ENCODE measurements at regions not wholly inside any gene's neighbourhood (a gene's known extent, or its start where the extent isn't known, plus 50 kb on each side); places are given as distances from the start of the nearest gene placed in this dataset.

DNA sequence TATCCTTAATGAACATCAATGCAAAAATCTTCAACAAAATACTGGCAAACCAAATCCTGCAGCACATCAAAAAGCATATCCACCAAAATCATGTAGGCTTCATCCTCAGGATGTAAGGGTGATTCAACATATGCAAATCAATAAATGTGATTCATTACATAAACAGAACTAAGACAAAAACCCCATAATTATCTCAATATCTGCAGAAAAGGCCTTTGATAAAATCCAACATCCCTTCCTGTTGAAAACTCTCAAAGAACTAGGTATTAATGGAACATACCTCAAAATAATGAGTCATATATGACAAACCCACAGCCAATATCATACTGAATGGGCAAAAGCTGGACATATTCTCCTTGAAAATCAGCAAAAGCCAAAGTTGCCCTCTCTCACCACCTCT is 54.6 kb upstream of the DEPDC1 start:
- ChIA-PET CTCF (no interaction called here), POLR2A (no interaction called here)
- Mint-ChIP-seq H3K27me3 (no peaks in the 10 kb centered on the region), H3K4me3 (no peak overlapping the region), H3K4me1 (no peaks in the 10 kb centered on the region), H3K27ac (no peak overlapping the region), H3K9me3 (peaks cover 4% of the 10 kb centered on the region), H3K36me3 (ENCODE audit: low read depth) (no peaks in the 10 kb centered on the region)
- no peak for DNase-seq

DNA sequence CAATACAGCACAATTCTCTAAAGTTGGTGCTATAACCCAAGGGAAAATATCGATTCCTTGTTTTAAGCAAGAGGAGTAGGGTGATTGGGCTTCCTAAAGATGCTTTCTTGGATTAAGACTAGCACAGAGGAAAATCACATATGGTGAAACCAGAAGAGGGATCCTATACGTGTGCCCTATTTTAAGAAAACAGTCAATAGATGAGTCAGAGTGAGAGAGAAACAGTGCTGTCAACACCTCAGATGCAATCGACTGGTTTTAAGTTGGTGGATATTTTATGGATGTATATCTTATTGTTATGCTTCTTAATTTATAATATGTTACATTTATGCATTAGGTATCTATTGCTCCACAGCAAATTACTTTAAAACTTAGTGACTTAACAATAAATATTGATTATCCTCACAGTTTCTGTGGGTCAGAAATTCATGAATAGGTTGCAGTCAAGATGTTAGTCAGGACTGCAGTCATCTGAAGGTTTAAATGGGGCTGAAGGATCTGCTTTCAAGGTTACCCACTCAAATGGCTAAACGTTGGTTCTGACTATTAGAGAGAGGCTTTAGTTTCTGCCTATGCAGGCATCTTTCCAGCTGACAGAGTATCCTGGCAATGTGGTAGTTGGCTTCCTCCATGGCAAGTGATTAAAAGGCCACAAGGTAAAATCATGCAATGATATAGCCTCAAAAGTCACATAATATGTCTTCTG is 61.6 kb upstream of the DEPDC1 start:
- Mint-ChIP-seq H3K4me3 (no peak overlapping the region), H3K9me3 (no peaks in the 10 kb centered on the region), H3K4me1 (no peaks in the 10 kb centered on the region), H3K36me3 (ENCODE audit: low read depth) (no peaks in the 10 kb centered on the region), H3K27me3 (no peaks in the 10 kb centered on the region), H3K27ac (no peak overlapping the region)
- DNase-seq: no peak
- CTCF ChIA-PET: interaction anchor here (0.8 kb wide), 1 partner anchor 9 kb away, joined by 3 read pairs; no protein-coding TSS in a partner anchor
- POLR2A ChIA-PET: no interaction called here

DNA sequence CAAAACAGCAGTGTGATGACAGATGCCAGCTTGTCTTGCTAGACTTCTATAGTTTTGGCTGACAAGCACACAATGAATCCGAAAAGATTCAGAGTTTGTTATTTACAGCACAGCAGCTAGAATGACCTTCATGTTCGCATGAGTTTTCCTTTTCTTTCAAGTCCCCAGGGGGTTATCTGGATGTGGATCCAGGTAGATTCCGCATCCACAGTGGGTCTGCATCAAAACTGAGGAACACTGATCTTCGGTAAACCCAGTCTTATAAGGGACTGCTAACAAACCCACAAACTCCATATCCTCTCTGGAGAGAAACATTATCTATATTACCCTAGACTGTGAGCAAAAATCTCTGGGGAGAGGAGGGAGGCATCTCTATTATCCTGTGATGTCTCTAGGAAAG is 69.0 kb upstream of the DEPDC1 start:
- ChIA-PET CTCF (no interaction called here), POLR2A (no interaction called here)
- no peaks in the 10 kb centered on the region for H3K36me3 Mint-ChIP-seq (ENCODE audit: low read depth)
- no peaks in the 10 kb centered on the region for H3K4me1 Mint-ChIP-seq
- no peaks in the 10 kb centered on the region for H3K9me3 Mint-ChIP-seq
- H3K27me3 Mint-ChIP-seq: no peaks in the 10 kb centered on the region
- no peak overlapping the region for H3K4me3 Mint-ChIP-seq
- H3K27ac Mint-ChIP-seq: no peak overlapping the region
- no peak for DNase-seq

DNA sequence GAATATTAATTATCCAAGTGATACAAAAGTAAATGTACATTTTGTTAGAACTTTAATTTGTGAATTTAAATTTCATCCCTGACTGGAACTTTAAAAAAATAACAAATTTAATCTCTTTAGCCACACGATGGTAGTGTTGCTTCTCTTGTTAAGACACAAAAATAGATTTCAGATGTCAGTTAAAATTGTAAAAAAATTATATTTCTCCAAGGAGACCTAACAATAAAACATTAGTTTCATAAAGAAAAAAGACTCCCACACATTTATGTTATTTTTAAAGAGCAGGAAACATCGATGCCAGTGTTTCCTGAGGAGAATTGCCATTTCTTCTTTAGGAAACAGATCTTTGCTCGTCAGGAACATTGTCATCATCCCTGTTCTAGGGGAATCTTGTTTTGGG is 74.0 kb upstream of the DEPDC1 start:
- no peak for DNase-seq
- POLR2A ChIA-PET: no interaction called here
- Mint-ChIP-seq H3K4me3 (no peak overlapping the region), H3K4me1 (no peaks in the 10 kb centered on the region), H3K9me3 (no peaks in the 10 kb centered on the region), H3K27ac (no peak overlapping the region), H3K27me3 (no peaks in the 10 kb centered on the region), H3K36me3 (ENCODE audit: low read depth) (no peaks in the 10 kb centered on the region)
- CTCF ChIA-PET: no interaction called here

DNA sequence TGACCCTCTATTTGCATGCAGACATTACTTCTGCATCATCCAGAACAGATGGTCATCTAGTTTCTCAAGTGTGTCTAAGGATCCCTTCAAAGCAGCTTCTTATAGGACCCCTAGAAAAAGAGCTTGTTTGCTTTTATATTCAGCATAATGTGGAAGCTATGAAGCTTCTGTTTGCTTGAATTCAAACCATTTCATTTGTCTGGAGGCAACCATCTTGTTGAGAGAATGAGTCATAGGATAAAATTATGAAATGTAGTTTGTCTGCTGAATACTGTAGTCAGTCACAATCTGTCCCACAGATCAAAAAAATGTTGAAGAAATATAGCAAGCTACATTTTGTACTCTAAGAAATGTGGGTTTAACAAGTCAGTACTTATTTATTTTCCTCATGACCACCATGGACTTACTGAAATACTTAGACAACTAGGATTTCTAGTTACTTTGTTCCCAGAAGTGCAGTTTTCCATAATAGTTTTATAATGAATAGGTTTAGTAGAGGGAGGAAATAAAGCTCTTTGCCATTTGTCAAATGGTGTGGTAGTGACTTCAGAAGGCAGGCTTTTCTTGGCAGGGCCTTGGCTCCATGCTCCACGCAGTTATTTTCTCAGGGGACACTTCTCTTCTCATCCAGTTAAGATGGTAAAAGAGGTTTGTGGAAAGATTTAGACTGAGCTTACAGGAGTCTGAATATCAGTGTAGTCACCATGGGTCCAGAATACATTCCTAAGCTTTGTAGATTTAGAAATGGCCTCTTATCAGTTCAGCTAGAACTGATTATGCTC is 74.8 kb upstream of the DEPDC1 start:
- no peak for DNase-seq
- H3K27me3 Mint-ChIP-seq: no peaks in the 10 kb centered on the region

DNA sequence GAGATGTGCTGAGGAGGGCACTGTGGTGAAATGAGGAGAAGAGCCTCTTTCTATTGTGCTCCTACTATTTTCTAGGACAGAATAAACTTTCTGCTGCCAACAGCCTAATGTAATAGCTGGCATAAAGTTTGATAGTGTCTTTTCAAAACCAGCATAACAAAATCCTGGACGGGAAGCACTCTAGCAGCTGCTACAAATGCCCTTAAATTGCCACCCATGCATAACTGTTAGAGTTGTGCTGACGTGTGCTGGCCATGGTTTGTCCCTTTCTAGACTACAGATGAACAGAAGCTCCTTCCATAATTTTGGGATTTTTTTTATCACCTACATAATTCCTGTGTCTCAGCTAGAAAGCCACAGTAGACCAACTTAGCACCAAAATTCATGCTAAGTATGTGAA is 88.5 kb upstream of the DEPDC1 start:
- H3K27ac Mint-ChIP-seq: no peak overlapping the region
- H3K27me3 Mint-ChIP-seq: no peaks in the 10 kb centered on the region
- no peak overlapping the region for H3K4me3 Mint-ChIP-seq
- no peaks in the 10 kb centered on the region for H3K4me1 Mint-ChIP-seq
- ChIA-PET POLR2A (no interaction called here), CTCF (no interaction called here)
- H3K36me3 Mint-ChIP-seq (ENCODE audit: low read depth): no peaks in the 10 kb centered on the region
- DNase-seq: no peak
- H3K9me3 Mint-ChIP-seq: no peaks in the 10 kb centered on the region

More for the DNA sequence above, 74.8 kb upstream of the DEPDC1 start:
- no peak overlapping the region for H3K27ac Mint-ChIP-seq
- no peaks in the 10 kb centered on the region for H3K4me1 Mint-ChIP-seq
- ChIA-PET CTCF (no interaction called here), POLR2A (no interaction called here)
- H3K4me3 Mint-ChIP-seq: no peak overlapping the region
- no peaks in the 10 kb centered on the region for H3K36me3 Mint-ChIP-seq (ENCODE audit: low read depth)
- H3K9me3 Mint-ChIP-seq: no peaks in the 10 kb centered on the region

DNA sequence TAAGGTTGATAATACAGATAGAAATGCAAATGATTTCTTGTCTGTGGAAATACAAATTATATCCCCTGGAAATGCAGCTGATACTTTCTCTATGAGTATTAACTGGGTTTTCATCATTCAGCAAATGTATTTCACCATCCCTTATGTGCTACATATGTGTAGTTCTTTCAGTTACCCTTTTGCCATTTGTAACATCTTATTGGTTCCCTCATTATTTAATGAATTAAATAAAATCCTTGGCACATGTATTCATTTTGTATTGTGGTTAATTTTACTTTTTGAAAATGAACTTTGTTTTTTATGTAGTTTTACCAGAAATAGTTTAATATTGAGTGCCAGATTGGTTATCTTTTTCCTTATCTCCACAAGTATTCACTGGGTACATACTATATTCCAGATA is 89.9 kb upstream of the DEPDC1 start:
- no peak for DNase-seq
- Mint-ChIP-seq H3K4me3 (no peak overlapping the region), H3K27ac (no peak overlapping the region), H3K4me1 (no peaks in the 10 kb centered on the region), H3K27me3 (no peaks in the 10 kb centered on the region), H3K9me3 (no peaks in the 10 kb centered on the region), H3K36me3 (ENCODE audit: low read depth) (no peaks in the 10 kb centered on the region)
- ChIA-PET CTCF (no interaction called here), POLR2A (no interaction called here)

DNA sequence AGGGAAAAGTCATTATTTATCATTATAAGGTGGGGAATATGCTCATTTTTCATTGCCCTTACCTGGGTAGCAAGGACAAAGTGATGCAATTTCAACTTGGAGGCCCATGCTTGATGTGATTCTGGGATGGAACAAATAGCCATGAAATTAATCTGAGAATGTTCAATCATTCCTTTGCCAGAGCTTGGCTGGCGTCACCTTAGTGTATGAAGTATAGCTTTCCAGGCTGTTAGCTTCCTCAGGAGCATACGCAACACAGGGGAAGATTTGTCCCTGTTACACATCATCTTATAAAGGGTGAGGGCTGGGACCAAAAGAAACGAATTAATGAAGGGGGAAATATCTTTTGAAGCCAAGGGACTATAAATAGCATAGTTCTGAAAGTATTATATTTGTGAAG is 91.4 kb upstream of the DEPDC1 start:
- DNase-seq: no peak
- no peak overlapping the region for H3K27ac Mint-ChIP-seq
- ChIA-PET CTCF (no interaction called here), POLR2A (no interaction called here)
- H3K36me3 Mint-ChIP-seq (ENCODE audit: low read depth): no peaks in the 10 kb centered on the region
- H3K27me3 Mint-ChIP-seq: no peaks in the 10 kb centered on the region
- no peaks in the 10 kb centered on the region for H3K9me3 Mint-ChIP-seq
- no peak overlapping the region for H3K4me3 Mint-ChIP-seq
- no peaks in the 10 kb centered on the region for H3K4me1 Mint-ChIP-seq

DNA sequence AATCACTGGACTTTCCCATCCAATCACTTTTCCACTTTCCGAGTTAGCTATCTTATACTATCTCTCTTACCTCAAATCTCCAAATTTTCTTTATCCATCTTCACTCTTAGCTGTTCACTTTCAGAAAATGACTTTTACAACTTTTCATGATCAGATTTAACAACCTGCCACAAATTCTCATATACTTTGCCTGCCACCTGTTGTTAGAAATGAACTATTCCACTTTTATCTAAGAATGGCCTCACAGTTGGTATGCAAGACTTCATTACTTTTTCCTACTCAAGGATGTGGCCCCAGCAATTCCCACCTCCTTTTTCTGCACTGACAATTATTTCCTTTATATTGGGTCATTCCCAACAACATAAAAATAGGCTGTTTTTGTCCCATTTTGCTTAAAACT is 93.6 kb upstream of the DEPDC1 start:
- POLR2A ChIA-PET: no interaction called here
- Mint-ChIP-seq H3K27me3 (no peaks in the 10 kb centered on the region), H3K9me3 (no peaks in the 10 kb centered on the region), H3K4me1 (no peaks in the 10 kb centered on the region), H3K4me3 (no peak overlapping the region), H3K36me3 (ENCODE audit: low read depth) (no peaks in the 10 kb centered on the region), H3K27ac (no peak overlapping the region)
- CTCF ChIA-PET: no interaction called here
- DNase-seq: no peak

DNA sequence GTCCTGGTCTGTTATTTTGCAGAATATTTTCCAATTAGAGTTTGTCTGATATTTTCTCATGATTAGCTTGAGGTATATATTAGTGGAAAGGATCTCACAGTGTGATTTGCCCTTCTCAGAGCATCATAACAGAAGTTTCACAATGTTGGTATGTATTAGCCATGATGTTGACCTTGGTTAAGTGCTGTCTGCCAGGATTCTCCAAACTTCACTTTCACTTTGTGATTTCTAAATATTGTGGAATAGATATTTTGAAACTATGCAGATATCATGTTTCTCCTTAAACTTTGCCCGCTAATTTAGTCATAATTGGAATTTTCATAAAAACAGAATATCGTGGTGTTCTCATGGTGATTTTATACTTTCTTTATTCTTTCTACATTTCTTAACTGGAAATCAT is 98.0 kb upstream of the DEPDC1 start:
- no peaks in the 10 kb centered on the region for H3K9me3 Mint-ChIP-seq
- CTCF ChIA-PET: no interaction called here

DNA sequence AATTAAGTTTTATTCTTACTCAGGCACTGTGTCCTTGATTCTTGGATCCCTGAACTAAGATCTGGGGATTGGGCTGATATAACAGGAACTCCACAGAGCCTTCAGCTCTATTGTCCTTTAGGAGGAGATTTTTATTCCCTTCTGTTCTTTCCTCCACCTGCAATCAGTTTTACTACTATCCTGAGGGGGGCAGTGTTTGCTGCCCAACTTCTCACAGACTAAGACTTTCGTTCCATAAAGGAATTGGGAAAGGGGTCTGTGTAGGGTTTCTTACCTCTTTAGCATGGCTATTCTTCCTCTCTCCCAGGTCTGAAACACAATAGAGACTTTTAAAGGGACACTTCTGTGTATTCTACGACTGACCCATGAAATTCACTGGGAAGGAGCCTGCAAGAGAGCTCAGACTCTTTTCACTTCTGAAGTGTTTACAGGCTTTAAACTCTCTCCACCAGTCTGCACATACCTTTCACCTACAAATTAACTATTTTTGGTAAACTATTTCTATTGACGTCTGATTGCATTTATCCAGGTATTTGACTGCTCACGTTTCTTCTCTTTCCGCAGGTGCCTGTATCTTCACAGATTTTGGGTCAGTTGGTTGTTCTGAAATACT is 103.3 kb upstream of the DEPDC1 start:
- no peaks in the 10 kb centered on the region for H3K4me1 Mint-ChIP-seq
- CTCF ChIA-PET: no interaction called here

More for the DNA sequence above, 98.0 kb upstream of the DEPDC1 start:
- no peaks in the 10 kb centered on the region for H3K27me3 Mint-ChIP-seq
- POLR2A ChIA-PET: no interaction called here
- no peaks in the 10 kb centered on the region for H3K36me3 Mint-ChIP-seq (ENCODE audit: low read depth)
- DNase-seq: no peak
- no peaks in the 10 kb centered on the region for H3K4me1 Mint-ChIP-seq
- no peak overlapping the region for H3K27ac Mint-ChIP-seq
- no peak overlapping the region for H3K4me3 Mint-ChIP-seq

DNA sequence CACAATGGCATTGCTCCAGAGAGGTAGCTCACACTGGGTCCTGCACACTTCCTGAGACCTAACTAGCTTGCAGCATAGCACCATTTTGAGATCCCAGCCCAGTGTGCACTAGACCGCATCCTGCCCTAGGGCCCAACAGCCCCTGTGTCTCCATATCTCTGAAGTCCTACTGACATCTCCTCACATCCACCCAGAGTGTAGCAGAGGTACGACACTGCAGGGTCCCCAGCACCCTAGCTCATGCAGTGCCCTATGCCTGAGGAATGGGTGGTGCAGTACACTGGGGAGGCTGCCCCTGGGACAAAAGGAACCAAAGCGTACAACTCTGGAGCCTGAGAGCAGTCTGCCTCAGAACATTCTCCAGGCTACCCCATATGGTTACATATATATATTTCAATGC is 111.4 kb upstream of the DEPDC1 start:
- DNase-seq: no peak
- ChIA-PET POLR2A (no interaction called here), CTCF (no interaction called here)
- H3K27ac Mint-ChIP-seq: no peak overlapping the region
- H3K27me3 Mint-ChIP-seq: no peaks in the 10 kb centered on the region
- peaks cover 2% of the 10 kb centered on the region for H3K9me3 Mint-ChIP-seq
- H3K4me1 Mint-ChIP-seq: no peaks in the 10 kb centered on the region
- no peaks in the 10 kb centered on the region for H3K36me3 Mint-ChIP-seq (ENCODE audit: low read depth)
- no peak overlapping the region for H3K4me3 Mint-ChIP-seq

More for the DNA sequence above, 103.3 kb upstream of the DEPDC1 start:
- no peak for DNase-seq
- no peaks in the 10 kb centered on the region for H3K27me3 Mint-ChIP-seq
- H3K27ac Mint-ChIP-seq: no peak overlapping the region
- H3K36me3 Mint-ChIP-seq (ENCODE audit: low read depth): no peaks in the 10 kb centered on the region
- H3K9me3 Mint-ChIP-seq: no peaks in the 10 kb centered on the region
- no peak overlapping the region for H3K4me3 Mint-ChIP-seq
- POLR2A ChIA-PET: no interaction called here

DNA sequence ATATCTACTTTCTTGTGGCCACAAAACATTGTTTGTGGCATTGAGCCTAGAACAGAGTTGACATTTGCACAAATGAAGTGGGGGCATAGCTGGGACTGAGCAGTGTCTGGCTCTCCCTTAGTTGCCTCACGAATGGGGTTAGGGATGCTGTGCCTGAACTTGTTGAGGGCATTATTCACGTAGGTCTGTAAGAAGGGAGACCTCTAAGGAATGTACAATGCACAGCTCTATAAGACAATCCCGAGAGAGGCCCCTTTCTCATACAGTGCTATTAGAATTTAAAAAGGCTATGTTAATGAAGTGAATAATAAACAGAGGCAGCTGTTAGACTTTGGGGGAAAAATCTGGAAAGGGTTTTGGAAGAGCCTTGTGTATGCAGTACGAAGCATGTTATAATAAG is 118.4 kb upstream of the DEPDC1 start:
- Mint-ChIP-seq H3K4me1 (no peaks in the 10 kb centered on the region), H3K4me3 (no peak overlapping the region), H3K27ac (no peak overlapping the region), H3K36me3 (ENCODE audit: low read depth) (no peaks in the 10 kb centered on the region), H3K9me3 (peaks cover 7% of the 10 kb centered on the region), H3K27me3 (no peaks in the 10 kb centered on the region)
- ChIA-PET CTCF (no interaction called here), POLR2A (no interaction called here)
- no peak for DNase-seq

DNA sequence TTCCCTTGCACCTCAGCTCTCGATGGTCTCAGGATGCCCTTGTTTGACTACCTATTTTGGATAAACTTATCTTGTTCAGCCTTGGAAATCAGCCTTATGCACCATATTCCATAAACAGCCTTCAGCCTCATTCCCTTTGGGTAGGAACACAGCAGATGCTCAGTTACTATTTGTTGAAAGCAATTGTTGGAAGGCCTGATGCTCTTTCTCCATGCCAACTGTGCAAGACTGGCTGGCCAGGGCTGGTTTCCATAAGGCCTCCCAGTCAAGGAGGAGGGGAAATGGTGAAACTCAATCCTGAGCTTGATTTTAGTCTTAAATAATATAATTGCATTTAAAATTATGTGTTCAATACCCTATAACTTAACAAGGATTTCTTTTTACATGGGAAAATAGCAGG is 121.1 kb upstream of the DEPDC1 start:
- Mint-ChIP-seq H3K27ac (no peak overlapping the region), H3K9me3 (peaks cover 15% of the 10 kb centered on the region), H3K4me3 (no peak overlapping the region), H3K27me3 (no peaks in the 10 kb centered on the region), H3K4me1 (no peaks in the 10 kb centered on the region), H3K36me3 (ENCODE audit: low read depth) (no peaks in the 10 kb centered on the region)
- POLR2A ChIA-PET: no interaction called here
- CTCF ChIA-PET: interaction anchor here (0.6 to 1.0 kb wide), 2 partner anchors 9 to 1191 kb away, joined by 3 read pairs; no protein-coding TSS in a partner anchor
- DNase-seq: no peak
